Skeletal muscle tissue (tissue), 3 donors: ENCODE measurements at regions not wholly inside any gene's neighbourhood (a gene's known extent, or its start where the extent isn't known, plus 50 kb on each side); places are given as distances from the start of the nearest gene placed in this dataset.

ENCODE experiments used
- H3K27ac ChIP-seq: one replicate; pipeline ENCODE4 v1.7.0; 2013; ENCODE audit warnings: mild to moderate bottlenecking, low read depth, low read length, inconsistent platforms
- H3K27me3 ChIP-seq, 3 donors: one replicate each; pipeline ENCODE4 v1.7.0; 2013; ENCODE audit warnings: low read length in 3 of 3; ENCODE audit not compliant: control insufficient read depth in 3 of 3, insufficient read depth in 3 of 3
- H3K36me3 ChIP-seq, 3 donors: one replicate each; pipeline ENCODE4 v1.7.0; 2013; ENCODE audit warnings: low read length in 3 of 3; ENCODE audit not compliant: control insufficient read depth in 3 of 3, insufficient read depth in 3 of 3
- H3K4me1 ChIP-seq, 3 donors: one replicate each; pipeline ENCODE4 v1.7.0; 2013; ENCODE audit warnings: low read length in 3 of 3, mild to moderate bottlenecking in 3 of 3; ENCODE audit not compliant: control insufficient read depth in 3 of 3, insufficient read depth in 3 of 3
- H3K4me3 ChIP-seq, 3 donors: one replicate each; pipeline ENCODE4 v1.7.0; 2013; ENCODE audit warnings: low read length in 3 of 3
- H3K9ac ChIP-seq, 3 donors: one replicate each; pipeline ENCODE4 v1.7.0; 2013; ENCODE audit warnings: low read length in 3 of 3, mild to moderate bottlenecking in 3 of 3, moderate library complexity in 2 of 3, low read depth in 1 of 3
- H3K9me3 ChIP-seq, 3 donors: one replicate each; pipeline ENCODE4 v1.7.0; 2013; ENCODE audit warnings: low read length in 3 of 3; ENCODE audit not compliant: control insufficient read depth in 3 of 3
- donor health status: Osteomylitis.

DNA sequence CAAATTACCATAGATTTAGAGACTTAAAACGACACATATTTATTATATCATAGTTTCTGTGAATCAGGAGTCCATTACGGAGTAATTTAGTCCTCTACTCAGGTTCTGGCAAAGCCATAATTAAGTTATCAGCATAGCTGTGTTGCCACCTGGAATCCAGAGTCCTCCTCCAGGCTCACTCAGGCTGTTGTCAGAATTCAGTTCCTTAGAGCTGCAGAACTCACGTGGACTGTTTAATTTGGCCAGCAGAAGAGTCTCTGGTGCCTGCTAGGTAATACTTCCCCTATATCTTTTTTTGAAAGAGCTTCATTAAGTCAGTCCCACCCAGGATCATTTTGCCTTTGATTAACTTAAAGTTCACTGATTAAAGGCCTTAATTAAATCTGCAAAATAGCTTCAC lies 891.5 kb downstream of the SUCLG1 start:
- no peak overlapping the region for H3K4me3 ChIP-seq
- no peaks in the 10 kb centered on the region for H3K4me1 ChIP-seq
- H3K9ac ChIP-seq: no peak overlapping the region
- H3K27me3 ChIP-seq: no peaks in the 10 kb centered on the region
- no peak overlapping the region for H3K27ac ChIP-seq
- H3K36me3 ChIP-seq: no peaks in the 10 kb centered on the region
- H3K9me3 ChIP-seq: no peaks in the 10 kb centered on the region

DNA sequence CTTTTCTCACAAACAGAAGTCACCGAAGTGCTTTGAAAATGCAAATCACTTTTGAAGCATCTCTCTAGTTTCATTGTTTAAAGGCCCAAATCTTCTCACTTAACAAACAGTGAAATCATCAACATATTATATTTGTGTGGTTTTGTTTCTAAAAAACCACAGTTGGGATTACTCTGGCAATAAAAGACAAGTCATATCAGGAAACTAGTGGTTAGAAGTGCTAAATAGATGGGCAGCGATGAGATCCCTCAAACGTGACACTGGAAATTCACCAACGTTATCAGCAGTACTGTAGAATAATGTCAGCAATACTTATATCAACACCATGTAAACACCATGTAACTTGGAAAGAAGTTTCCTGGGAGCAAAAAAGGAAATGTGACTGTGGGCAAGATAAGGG lies 893.5 kb downstream of the SUCLG1 start:
- Histone ChIP-seq H3K27me3 (no peaks in the 10 kb centered on the region), H3K9ac (no peak overlapping the region), H3K9me3 (no peaks in the 10 kb centered on the region), H3K27ac (no peak overlapping the region), H3K36me3 (no peaks in the 10 kb centered on the region), H3K4me3 (no peak overlapping the region), H3K4me1 (no peaks in the 10 kb centered on the region)

DNA sequence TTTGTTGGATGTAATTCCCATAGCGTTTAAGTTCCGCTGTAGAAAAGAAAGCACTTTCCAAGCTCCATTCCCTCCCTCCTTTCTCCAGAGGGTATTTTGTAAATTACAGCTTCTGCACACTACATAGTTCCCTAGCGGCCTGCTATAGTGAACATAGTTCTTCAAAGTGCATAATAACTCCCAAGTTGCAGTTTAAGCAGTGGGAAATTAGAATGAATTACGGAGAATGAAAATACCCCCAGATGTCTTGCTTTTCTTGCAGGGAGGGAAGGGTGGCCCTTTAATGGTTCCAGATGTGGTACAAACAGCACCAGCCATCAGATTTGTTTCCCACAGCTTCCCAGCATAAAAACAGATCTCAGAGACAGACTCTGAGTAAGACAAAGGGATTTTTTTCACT lies 893.9 kb downstream of the SUCLG1 start:
- Histone ChIP-seq H3K27ac (no peak overlapping the region), H3K4me3 (no peak overlapping the region), H3K9ac (no peak overlapping the region), H3K9me3 (no peaks in the 10 kb centered on the region), H3K36me3 (no peaks in the 10 kb centered on the region), H3K4me1 (no peaks in the 10 kb centered on the region), H3K27me3 (no peaks in the 10 kb centered on the region)

DNA sequence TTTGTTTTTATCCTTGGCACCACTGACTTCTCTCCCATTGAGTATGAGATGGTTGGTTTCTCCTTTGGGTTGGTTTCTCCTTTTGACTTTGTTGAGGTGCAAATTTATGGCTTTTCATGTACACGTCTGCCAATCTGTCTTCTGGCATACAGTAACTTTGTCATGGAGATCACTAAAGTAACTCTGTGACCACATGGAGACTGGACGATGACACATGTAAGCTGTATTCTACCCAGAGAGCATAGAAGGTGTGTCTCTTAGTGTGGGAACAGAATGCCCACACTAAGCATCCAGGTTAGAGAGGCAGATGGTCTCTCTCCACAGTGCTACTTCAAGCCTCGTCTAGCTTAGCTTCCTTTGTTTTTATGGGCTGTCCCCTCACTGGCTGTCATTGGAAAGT lies 897.5 kb downstream of the SUCLG1 start:
- Histone ChIP-seq H3K36me3 (no peaks in the 10 kb centered on the region), H3K27me3 (no peaks in the 10 kb centered on the region), H3K27ac (no peak overlapping the region), H3K9ac (no peak overlapping the region), H3K4me1 (no peaks in the 10 kb centered on the region), H3K4me3 (no peak overlapping the region), H3K9me3 (peaks cover 0 to 2% (median 0%) of the 10 kb centered on the region in 3 donors)

DNA sequence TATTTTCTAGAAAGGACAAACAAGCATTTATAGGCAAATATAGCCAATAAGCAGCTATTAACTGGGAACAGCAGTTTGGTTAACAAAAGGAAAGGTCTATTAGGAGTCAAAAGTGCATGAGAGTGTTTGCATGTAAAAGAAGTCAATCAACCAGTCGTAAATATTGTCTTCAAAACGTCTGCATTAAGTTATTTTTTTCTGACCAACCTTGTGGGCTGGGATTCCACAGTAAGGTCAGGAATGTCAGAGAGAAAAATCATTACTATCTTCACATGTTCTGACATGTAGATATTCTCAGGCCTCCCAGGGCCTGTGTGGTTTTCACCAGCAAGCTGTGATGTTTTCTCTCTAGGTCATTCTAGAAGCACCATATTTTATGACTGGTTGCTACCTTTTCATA lies 922.5 kb downstream of the SUCLG1 start:
- Histone ChIP-seq H3K36me3 (no peaks in the 10 kb centered on the region), H3K9ac (no peak overlapping the region), H3K4me3 (no peak overlapping the region), H3K27ac (no peak overlapping the region), H3K4me1 (no peaks in the 10 kb centered on the region), H3K9me3 (no peaks in the 10 kb centered on the region), H3K27me3 (no peaks in the 10 kb centered on the region)

DNA sequence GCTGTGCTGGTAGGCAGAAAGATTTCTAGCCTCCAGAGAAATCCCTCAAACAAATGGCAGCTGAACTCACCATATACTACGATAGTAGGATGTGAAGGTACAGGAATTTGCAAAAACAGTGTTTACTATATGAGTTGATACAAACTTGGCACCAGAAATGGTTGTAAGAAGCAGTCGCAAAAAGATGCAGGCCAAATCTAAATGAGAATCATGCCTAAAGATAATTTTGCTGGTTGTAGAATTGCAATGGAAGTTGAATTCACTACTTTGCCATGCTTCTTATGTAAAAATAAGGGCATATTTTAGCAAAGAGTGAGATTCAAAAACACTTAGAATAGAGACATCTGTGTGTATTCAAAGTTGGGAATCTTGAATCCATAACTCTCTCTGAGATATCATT lies 924.7 kb downstream of the SUCLG1 start:
- Histone ChIP-seq H3K27me3 (no peaks in the 10 kb centered on the region), H3K4me1 (no peaks in the 10 kb centered on the region), H3K4me3 (no peak overlapping the region), H3K27ac (no peak overlapping the region), H3K9ac (no peak overlapping the region), H3K9me3 (no peaks in the 10 kb centered on the region), H3K36me3 (no peaks in the 10 kb centered on the region)

DNA sequence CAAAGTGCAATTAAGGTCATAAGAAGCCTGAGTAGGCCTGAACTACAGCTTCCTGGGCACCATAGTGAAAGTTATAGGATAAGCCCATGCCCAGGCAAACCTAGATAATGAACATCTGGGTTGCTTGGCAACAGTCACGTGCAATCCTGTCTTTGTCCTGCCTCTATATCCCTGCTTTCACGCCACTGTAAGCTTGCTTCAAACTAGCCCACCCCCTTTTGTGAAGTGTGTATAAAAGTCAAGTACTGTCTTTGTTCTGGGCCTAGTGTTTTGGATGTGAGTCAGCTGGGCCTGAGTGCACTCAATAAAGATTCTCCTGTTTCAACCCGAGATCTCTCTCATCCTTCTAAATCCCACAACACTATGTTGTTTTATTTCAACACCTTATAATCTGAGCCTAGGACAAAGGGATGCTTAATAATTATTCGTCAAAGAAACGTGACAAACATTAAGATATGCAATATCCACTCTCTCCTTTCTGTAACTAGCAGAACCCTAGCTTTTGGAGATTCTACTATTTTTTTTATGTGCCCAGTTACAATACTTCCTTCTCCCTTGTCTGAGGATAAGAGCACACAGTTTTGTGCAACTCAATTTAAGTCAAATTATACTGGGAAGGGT lies 927.8 kb downstream of the SUCLG1 start:
- no peak overlapping the region for H3K9ac ChIP-seq
- H3K9me3 ChIP-seq: no peaks in the 10 kb centered on the region
- no peaks in the 10 kb centered on the region for H3K27me3 ChIP-seq
- H3K27ac ChIP-seq: no peak overlapping the region
- no peak overlapping the region for H3K4me3 ChIP-seq
- H3K4me1 ChIP-seq: no peaks in the 10 kb centered on the region
- no peaks in the 10 kb centered on the region for H3K36me3 ChIP-seq

- Histone ChIP-seq H3K36me3 (no peaks in the 10 kb centered on the region), H3K4me1 (no peaks in the 10 kb centered on the region), H3K27me3 (no peaks in the 10 kb centered on the region), H3K9me3 (no peaks in the 10 kb centered on the region), H3K9ac (no peak overlapping the region), H3K27ac (no peak overlapping the region), H3K4me3 (no peak overlapping the region)
Measured at GRCh38 chr2:83528767-83529166, 930.3 kb downstream of the SUCLG1 start.

- no peaks in the 10 kb centered on the region for H3K9me3 ChIP-seq
- H3K36me3 ChIP-seq: no peaks in the 10 kb centered on the region
- no peak overlapping the region for H3K9ac ChIP-seq
- no peak overlapping the region for H3K4me3 ChIP-seq
- no peaks in the 10 kb centered on the region for H3K4me1 ChIP-seq
- no peak overlapping the region for H3K27ac ChIP-seq
- no peaks in the 10 kb centered on the region for H3K27me3 ChIP-seq
Measured at GRCh38 chr2:83522891-83523493, 936.1 kb downstream of the SUCLG1 start.

- no peaks in the 10 kb centered on the region for H3K4me1 ChIP-seq
- H3K9ac ChIP-seq: no peak overlapping the region
- H3K9me3 ChIP-seq: peaks cover 0 to 2% (median 0%) of the 10 kb centered on the region in 3 donors
- no peaks in the 10 kb centered on the region for H3K36me3 ChIP-seq
- no peaks in the 10 kb centered on the region for H3K27me3 ChIP-seq
- no peak overlapping the region for H3K4me3 ChIP-seq
- H3K27ac ChIP-seq: no peak overlapping the region
Measured at GRCh38 chr2:83517727-83518368, 941.2 kb downstream of the SUCLG1 start.
